ENCODE measurements at regions not wholly inside any gene's neighbourhood (a gene's known extent, or its start where the extent isn't known, plus 50 kb on each side); places are given as distances from the start of the nearest gene placed in this dataset.

DNA sequence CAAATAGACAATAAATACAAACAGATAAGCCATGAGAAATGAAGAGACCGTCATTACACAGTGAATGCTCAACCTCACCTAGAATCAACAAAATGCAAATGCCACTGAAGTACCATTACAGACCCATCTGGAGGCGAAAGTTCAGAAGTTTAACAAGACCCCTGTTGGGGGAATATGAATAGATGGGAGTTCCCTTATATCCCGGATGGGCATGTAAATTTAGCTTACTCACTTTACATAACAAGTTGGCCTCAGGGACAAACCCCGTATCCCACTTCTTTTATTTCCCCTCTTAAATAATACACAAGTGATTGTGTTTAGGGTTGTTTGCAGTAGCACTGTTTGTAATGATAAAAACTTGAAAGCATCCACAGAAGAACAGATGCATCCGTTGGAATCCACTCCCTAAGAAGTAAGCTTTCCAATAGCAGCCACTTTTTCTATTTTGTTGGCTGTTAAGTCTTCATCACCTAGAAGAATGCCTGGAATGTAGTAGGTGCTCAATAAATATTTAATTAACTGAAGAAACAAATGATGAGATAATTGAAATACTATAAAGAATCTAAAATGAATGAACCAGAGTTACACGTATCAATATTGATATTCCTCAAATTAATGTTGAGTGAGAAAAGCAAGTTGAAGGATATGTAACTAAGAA is 1076.3 kb upstream of the TENM3 start:
- Histone ChIP-seq H3K27ac (ENCODE audit: low read depth, low read length) (no peak overlapping the region), H3K4me3 (replicated peaks in 1 of 2; ENCODE audit: low read depth in 1 of 2, low read length in 2 of 2) (no peak overlapping the region), H3K36me3 (ENCODE audit: control insufficient read depth in 1 of 2, insufficient read depth in 2 of 2, low read length in 2 of 2) (no peaks in the 10 kb centered on the region), H3K9me2 (ENCODE audit: insufficient read depth) (no peaks in the 10 kb centered on the region), H3K9ac (ENCODE audit: low read length) (no peak overlapping the region), H4K20me1 (ENCODE audit: insufficient read depth) (no peaks in the 10 kb centered on the region; the same call in 1 of the 2 replicates), H2AFZ (ENCODE audit: low read depth, low read length, poor library complexity, severe bottlenecking) (no peak overlapping the region), H3K9me3 (ENCODE audit: control insufficient read depth in 1 of 2, insufficient read depth in 1 of 2, low read depth in 1 of 2, low read length in 2 of 2) (no peaks in the 10 kb centered on the region), H3K4me1 (ENCODE audit: control insufficient read depth in 1 of 2, insufficient read depth in 2 of 2, low read length in 2 of 2) (no peaks in the 10 kb centered on the region), H3K27me3 (ENCODE audit: insufficient read depth, low read length) (peaks cover 4% of the 10 kb centered on the region; the same call in 1 of the 2 replicates), H3K4me2 (ENCODE audit: low read length) (no peak overlapping the region), H3K79me2 (ENCODE audit: insufficient read depth, low read length) (no peaks in the 10 kb centered on the region)
- POLR2A ChIA-PET, result no interaction called here
- TF ChIP-seq JUND (IDR thresholded peaks at IDR 0.05), result no peak
- TF ChIP-seq SP1 (IDR thresholded peaks at IDR 0.05; ENCODE audit: low read depth), result no peak
- TF ChIP-seq CBX3 (IDR thresholded peaks at IDR 0.05; ENCODE audit: low read depth), result no peak
- no peak for TF ChIP-seq POLR2AphosphoS5 (IDR thresholded peaks at IDR 0.05; ENCODE audit: low read depth, low read length)
- no peak for TF ChIP-seq EZH2phosphoT487 (IDR thresholded peaks at IDR 0.05; ENCODE audit: borderline replicate concordance)
- no peak for TF ChIP-seq TCF7L2 (IDR thresholded peaks at IDR 0.05; ENCODE audit: borderline replicate concordance, extremely low read depth, insufficient read depth, insufficient read length)
- no peak for TF ChIP-seq ZFX (IDR thresholded peaks at IDR 0.05)
- no peak for TF ChIP-seq ZBTB33 (IDR thresholded peaks at IDR 0.05; ENCODE audit: extremely low read depth, insufficient replicate concordance, low read length)
- TF ChIP-seq SRF (IDR thresholded peaks at IDR 0.05; ENCODE audit: low read depth), result no peak
- TF ChIP-seq, protein P1, sequence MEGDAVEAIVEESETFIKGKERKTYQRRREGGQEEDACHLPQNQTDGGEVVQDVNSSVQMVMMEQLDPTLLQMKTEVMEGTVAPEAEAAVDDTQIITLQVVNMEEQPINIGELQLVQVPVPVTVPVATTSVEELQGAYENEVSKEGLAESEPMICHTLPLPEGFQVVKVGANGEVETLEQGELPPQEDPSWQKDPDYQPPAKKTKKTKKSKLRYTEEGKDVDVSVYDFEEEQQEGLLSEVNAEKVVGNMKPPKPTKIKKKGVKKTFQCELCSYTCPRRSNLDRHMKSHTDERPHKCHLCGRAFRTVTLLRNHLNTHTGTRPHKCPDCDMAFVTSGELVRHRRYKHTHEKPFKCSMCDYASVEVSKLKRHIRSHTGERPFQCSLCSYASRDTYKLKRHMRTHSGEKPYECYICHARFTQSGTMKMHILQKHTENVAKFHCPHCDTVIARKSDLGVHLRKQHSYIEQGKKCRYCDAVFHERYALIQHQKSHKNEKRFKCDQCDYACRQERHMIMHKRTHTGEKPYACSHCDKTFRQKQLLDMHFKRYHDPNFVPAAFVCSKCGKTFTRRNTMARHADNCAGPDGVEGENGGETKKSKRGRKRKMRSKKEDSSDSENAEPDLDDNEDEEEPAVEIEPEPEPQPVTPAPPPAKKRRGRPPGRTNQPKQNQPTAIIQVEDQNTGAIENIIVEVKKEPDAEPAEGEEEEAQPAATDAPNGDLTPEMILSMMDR (IDR thresholded peaks at IDR 0.05 in 2 of 3, conservative IDR thresholded peaks at IDR 0.05 in 1 of 3; ENCODE audit: borderline replicate concordance in 1 of 3, insufficient read depth in 1 of 3, low read depth in 2 of 3, low read length in 2 of 3), result no peak
- no peak for TF ChIP-seq RAD21 (IDR thresholded peaks at IDR 0.05; ENCODE audit: low read depth)
- no peak for TF ChIP-seq EGR1 (IDR thresholded peaks at IDR 0.05; ENCODE audit: low read depth)
- TF ChIP-seq CEBPB (IDR thresholded peaks at IDR 0.05; ENCODE audit: low read depth), result no peak
- TF ChIP-seq EZH2 (IDR thresholded peaks at IDR 0.05), result no peak
- no peak for TF ChIP-seq ATF3 (IDR thresholded peaks at IDR 0.05)
- no TSS peak for BruUV-seq (replicated peaks)
- RAD21 ChIA-PET (ENCODE audit: low non-redundant PET in 1 of 2, low total read pairs in 2 of 2, uncharacterized antibody in 2 of 2, unreplicated experiment in 2 of 2), result no interaction called here
- CTCF ChIA-PET, result no interaction called here
- no peak for DNase-seq (ENCODE audit: low read depth, low spot score)
- intact Hi-C loops (cut with micrococcal nuclease), result no loop called here
- no peak for ATAC-seq

Measured in HCT116 (cell line).